ENCODE measurements at regions not wholly inside any gene's neighbourhood (a gene's known extent, or its start where the extent isn't known, plus 50 kb on each side); places are given as distances from the start of the nearest gene placed in this dataset.

DNA sequence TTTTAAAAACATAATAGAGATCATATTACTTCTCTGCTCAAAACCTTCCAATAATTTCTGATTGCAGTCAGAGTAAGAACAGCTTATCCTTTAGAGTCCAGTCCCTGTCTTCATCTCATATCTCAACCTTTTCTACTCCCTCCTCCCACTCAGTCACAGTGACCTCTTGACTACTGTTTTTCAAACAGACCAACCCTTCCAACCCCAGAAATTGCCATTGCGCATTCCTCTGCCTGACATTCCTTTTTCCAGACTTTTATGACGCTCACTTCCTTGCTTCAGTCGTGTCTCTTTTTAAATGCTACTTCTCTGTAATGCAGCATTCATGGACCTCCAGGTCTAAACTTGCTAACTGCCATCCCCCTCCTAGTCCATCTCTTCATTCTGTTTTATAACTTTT lies 800.5 kb downstream of the BRINP1 start:
- TF ChIP-seq, protein P1, sequence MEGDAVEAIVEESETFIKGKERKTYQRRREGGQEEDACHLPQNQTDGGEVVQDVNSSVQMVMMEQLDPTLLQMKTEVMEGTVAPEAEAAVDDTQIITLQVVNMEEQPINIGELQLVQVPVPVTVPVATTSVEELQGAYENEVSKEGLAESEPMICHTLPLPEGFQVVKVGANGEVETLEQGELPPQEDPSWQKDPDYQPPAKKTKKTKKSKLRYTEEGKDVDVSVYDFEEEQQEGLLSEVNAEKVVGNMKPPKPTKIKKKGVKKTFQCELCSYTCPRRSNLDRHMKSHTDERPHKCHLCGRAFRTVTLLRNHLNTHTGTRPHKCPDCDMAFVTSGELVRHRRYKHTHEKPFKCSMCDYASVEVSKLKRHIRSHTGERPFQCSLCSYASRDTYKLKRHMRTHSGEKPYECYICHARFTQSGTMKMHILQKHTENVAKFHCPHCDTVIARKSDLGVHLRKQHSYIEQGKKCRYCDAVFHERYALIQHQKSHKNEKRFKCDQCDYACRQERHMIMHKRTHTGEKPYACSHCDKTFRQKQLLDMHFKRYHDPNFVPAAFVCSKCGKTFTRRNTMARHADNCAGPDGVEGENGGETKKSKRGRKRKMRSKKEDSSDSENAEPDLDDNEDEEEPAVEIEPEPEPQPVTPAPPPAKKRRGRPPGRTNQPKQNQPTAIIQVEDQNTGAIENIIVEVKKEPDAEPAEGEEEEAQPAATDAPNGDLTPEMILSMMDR (IDR thresholded peaks at IDR 0.05; ENCODE audit: insufficient read depth, low read length): no peak
- TF ChIP-seq, protein P2, sequence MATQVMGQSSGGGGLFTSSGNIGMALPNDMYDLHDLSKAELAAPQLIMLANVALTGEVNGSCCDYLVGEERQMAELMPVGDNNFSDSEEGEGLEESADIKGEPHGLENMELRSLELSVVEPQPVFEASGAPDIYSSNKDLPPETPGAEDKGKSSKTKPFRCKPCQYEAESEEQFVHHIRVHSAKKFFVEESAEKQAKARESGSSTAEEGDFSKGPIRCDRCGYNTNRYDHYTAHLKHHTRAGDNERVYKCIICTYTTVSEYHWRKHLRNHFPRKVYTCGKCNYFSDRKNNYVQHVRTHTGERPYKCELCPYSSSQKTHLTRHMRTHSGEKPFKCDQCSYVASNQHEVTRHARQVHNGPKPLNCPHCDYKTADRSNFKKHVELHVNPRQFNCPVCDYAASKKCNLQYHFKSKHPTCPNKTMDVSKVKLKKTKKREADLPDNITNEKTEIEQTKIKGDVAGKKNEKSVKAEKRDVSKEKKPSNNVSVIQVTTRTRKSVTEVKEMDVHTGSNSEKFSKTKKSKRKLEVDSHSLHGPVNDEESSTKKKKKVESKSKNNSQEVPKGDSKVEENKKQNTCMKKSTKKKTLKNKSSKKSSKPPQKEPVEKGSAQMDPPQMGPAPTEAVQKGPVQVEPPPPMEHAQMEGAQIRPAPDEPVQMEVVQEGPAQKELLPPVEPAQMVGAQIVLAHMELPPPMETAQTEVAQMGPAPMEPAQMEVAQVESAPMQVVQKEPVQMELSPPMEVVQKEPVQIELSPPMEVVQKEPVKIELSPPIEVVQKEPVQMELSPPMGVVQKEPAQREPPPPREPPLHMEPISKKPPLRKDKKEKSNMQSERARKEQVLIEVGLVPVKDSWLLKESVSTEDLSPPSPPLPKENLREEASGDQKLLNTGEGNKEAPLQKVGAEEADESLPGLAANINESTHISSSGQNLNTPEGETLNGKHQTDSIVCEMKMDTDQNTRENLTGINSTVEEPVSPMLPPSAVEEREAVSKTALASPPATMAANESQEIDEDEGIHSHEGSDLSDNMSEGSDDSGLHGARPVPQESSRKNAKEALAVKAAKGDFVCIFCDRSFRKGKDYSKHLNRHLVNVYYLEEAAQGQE (IDR thresholded peaks at IDR 0.05; ENCODE audit: insufficient replicate concordance, low read depth): no peak
- TF ChIP-seq POLR2AphosphoS5 (IDR thresholded peaks at IDR 0.05; ENCODE audit: low read depth): no peak
- no peak for TF ChIP-seq GABPA (IDR thresholded peaks at IDR 0.05; ENCODE audit: low read depth)
- TF ChIP-seq SPI1 (IDR thresholded peaks at IDR 0.05; ENCODE audit: borderline replicate concordance, low read depth): no peak

Data from HL-60 (cell line).